GM18511 (cell line): ENCODE measurements at regions not wholly inside any gene's neighbourhood (a gene's known extent, or its start where the extent isn't known, plus 50 kb on each side); places are given as distances from the start of the nearest gene placed in this dataset.
A peak's percentile ranks its signal among the peaks of the same experiment; 100 is the strongest.

Experiments used
- ATAC-seq: cut with Tn5 transposase; IDR thresholded peaks from one replicate; pipeline ENCODE4 v1.9.1; 2021; ENCODE audit warnings: mild to moderate bottlenecking, moderate library complexity; ENCODE audit not compliant: unreplicated experiment

- ATAC-seq: no peak
Measured at GRCh38 chr3:72254483-72254882, 469.5 kb upstream of the PROK2 start.

GRCh38 chr3:72250725-72251124 is 465.8 kb upstream of the PROK2 start:
- ATAC-seq: no peak

DNA sequence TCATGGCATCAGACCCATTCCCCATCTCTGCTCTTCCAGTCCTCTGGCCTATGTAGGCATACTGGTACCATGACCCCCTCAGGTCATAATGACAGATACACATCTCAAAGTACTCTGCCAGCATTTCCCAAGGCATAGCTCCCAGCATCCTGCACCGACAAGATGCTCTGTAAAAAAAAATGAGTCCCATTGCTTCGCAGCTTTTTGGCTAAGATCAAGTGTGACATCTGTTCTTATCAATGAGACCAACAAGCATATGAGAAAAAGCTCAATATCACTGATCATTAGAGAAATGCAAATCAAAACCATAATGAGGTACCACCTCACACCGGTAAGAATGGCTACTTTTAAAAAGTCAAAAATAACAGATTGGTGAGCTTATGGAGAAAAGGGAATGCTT is 463.9 kb upstream of the PROK2 start:
- ATAC-seq: no peak

DNA sequence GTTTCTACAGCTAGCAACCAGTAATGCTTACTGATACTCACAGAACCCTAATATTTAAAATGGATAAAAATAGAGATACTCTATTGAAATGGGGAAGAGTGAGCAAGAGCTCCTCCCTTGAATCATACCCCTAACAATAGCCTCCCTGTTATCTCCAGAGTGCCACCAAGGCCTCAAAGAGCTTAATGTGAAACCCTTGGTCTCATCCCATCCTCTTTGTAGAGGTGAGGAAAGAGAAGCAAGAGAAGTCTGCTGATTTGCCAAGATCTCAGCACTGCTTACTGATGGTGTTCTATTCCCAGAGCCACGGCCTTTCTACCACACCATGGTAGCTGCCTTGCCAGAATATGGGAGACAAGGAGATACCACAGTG is 463.4 kb upstream of the PROK2 start:
- ATAC-seq: no peak

- ATAC-seq: no peak
Measured at GRCh38 chr3:72247645-72248388, 462.9 kb upstream of the PROK2 start.

GRCh38 chr3:72247126-72247525 is 462.2 kb upstream of the PROK2 start:
- peak; percentile 49 for ATAC-seq

DNA sequence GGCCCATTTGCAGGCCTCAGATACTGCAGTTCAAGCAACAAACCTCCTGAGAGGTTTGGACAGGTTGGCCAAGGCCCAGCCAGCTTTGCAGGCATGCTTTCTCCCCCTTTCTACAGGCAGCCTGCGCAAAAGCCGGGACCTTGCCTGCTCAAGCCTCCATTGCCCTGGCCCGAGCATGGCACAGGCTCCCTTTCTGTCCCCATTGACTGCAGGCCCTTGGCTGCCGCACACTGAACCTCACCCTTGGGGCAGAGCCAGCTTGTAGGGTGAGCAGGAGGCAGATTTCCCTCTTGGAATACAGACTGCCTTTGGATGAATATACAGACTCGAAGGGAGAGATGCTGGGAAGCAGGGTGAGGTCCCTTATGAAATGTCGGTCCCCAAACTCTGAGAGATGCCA is 461.7 kb upstream of the PROK2 start:
- ATAC-seq: no peak

DNA sequence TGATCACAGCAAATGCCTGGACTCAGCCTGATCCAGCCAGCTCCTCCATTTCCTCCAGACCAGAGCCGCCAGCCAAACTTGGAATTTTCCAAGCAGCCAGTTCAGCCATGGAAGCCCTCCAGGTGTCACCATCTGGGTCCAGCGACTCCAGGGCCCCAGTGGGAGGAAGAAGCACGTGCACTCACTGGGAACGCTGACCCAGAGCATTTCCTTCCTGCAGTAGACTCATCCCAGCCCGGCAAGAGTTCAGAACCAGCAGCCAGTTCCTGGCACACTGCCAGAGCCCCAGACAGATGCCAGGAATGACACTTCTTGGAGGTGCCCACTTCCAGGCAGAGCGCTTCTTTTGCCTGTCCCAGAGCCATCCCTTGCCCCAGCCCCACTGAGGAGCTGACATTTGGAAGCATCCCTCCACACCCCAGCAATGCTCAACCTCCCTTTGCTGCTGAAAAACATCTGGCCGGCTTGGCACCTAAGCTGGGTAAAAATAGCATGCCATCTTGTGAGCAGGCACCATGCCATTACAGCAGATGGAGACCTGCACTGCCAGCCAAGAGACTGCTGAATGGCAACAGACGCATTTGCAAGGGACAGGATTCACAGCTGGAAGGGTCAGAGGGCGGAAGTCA is 460.3 kb upstream of the PROK2 start:
- ATAC-seq: no peak

GRCh38 chr3:72244396-72244795 is 459.4 kb upstream of the PROK2 start:
- no peak for ATAC-seq

DNA sequence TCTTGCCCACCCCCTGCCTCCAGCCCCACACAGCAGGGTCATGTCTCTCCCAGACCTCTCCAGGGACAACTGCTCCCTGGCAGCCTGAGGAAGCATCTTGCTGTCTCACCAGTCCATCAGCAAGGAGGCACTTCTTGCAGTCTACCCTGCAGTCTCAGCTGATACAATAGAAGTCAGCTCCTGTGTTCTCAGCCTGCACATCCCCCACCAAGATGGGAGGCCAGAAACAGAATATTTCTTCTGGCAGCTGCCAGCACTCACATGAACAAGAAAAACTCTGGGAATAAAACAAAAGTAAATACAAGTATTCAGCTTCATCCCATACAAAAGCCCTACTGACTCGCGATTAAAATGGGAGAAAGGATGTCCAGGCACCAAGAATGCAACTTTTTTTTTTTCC is 457.4 kb upstream of the PROK2 start:
- no peak for ATAC-seq

DNA sequence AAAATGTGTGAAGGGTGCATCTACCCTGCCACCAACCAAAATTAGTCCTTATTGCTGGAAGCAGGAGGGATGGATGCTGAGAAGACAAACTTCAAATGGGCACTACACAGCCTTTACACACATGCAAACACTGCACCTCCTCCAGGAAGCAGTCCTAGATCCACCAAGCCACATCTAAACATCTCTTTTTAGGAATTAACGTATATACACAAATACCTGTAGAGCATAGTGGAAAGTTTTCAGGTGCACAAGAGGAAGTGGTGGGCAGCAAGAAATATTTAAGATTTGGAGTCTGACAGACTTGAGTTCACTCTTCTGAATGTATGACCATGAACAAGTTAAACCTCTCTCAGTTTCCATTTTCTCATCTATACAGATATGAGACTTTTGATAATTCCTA is 456.6 kb upstream of the PROK2 start:
- no peak for ATAC-seq

DNA sequence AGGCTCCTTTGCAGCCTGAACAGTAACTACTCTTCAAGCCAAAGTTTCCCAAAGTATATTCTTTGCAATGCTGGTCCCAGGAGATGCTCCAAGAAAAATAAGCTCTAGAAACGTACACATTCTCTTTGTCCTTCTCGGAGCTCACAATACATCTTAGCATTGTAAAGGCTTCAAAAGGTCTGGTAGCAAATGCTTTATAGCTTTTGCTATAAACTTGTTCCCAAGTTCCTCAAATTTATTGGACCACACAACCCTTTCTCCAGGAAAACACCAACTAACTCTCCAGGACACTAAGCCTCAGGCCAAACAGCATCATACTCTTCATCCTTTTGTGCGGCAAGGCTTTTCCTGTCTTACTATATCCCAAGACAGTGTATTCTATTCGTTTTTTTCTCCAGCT is 455.6 kb upstream of the PROK2 start:
- no peak for ATAC-seq

DNA sequence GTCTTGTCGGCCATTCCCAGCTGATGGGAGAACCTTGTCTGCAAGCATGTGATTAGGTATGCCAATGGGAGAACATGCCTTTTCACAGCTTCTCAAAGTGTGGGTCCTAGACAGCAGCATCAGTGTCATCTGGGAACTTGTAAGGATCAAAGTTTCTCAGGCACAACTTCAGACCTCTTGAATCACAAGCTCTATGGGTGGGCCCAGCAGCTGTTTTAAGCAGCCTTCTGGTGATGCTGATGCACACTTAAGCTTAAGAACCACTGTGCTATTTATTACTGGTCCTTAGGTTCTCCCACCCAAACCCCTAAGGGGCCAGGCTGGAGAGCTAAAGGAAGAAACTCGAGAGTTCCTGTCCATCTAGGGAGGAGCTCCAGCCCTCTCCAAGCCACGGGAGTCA is 453.9 kb upstream of the PROK2 start:
- no peak for ATAC-seq

DNA sequence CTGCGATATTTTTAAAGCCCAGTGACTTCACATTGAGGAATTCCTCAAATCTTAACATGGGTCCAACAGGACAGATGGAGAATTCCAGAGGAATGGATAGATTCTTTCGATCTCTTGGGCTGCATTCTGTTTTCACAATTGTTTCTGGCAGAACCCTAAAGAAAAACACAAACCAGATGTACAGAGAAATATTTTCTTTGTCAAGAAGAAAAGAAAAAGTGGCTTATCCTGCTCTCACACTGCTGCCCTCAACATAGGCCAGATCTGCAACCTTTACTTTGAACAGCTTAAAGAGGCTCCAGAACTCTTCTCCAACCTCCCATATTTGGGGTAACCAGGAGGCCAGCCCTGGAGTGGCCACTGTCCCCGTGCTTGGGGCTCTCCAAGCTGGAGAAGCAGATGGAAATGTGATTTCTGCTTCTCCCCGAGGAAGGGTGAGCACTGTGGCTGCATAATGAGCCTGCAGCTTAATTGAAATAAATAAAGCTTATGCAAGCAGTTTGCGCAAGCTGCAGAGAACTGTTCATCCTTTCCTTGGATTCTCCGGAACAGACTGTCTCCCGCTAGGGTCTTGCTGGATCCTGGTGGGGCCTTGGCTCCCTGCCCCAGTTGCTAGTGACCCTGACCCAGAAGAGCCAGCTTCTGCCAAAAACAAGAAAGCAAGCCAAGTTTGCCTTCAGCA is 453.2 kb upstream of the PROK2 start:
- no peak for ATAC-seq

GRCh38 chr3:72237679-72238009 is 452.7 kb upstream of the PROK2 start:
- no peak for ATAC-seq

GRCh38 chr3:72234391-72234790 is 449.4 kb upstream of the PROK2 start:
- ATAC-seq: no peak

DNA sequence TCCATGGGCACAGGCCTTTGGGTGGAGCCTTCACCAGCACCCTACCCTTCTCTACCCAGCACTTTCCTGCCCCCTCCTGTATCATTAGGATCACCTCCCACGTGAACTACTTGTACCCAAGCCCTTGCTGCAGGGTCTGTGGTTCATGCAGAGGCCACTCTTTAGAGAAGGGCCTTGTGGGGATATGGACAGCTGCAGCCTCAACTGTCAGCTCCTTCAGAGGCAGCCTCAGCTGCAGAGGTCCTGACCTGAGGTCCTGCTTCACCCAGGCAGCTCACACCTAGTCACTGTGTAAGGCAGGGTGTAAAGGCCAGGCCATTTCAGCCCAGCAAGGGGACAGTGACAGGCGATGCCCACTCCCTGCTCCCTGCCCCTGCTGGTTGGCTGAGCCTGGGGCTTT is 448.6 kb upstream of the PROK2 start:
- ATAC-seq: no peak

DNA sequence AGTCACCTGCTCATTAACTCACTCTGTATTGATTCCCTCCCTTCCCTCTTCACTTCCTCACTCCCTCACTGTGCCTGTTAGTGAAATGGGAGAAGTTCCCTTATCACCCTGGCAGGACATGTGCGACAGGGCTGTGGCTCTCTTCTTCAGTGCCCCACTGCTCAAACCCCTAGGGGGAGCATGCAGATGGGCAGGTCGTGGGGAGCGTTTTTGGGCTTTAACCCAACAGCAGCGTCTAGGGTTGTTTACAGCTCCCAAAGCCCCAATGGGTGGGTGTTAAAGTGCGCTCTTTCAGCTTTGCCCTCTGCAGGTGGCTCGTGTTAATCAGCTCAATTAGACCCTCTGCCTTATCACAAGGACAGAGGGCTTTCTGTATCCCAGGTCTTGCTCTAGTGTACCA is 447.8 kb upstream of the PROK2 start:
- ATAC-seq: no peak

DNA sequence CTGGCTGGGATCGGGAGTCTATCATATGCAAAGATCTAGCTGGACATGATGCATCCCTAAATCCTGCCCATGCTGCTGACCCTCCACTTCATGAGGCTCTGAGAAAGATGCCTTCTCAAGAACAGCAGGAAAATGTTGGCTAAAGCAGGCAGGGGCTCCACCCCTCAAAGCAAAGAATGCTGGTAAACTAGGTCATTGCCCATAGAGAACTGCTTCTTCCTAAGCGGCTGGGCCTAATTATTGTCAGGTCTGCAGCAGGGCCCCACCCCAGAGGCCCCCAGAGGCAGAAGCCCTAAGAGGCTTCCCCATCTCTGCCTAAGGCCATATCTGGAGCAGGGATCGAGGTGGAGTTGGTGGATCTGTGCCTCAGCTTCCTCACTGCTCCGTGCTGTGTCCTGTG is 447.4 kb upstream of the PROK2 start:
- no peak for ATAC-seq

DNA sequence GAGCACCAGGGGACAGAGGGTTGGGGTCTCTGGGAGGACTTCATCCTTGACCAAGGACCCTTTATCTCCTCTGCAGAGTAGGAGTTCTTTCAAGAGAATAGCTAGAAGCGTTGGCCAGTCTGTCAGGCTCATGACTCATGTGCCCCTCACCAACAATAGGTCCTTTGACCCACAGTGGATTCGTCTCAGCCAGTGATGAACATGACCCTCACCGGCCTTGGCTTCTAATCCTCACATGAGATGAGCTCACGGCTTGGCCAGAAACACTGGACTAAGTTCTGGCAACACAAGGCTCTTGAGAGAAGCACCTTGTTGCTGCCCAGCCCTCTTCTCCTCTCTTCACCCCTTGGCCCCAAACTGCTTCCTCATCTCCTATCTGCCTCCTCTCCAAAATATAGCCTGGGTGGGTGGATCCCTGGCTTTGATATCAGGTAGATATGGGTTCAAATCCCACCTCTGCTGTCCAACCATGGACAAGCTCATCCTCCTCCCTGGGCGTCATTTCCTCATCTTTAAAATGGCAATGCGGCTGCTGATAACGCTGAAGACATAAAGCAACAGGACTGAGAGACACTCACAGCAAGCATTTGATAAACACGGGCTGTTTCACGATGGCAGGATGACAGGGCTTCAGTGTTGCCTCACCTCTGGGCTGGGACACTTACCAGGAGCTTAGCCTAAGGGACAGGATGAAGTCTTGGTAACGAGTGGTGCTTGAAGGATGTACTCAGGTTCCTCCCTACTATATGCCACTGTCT is 446.7 kb upstream of the PROK2 start:
- no peak for ATAC-seq

DNA sequence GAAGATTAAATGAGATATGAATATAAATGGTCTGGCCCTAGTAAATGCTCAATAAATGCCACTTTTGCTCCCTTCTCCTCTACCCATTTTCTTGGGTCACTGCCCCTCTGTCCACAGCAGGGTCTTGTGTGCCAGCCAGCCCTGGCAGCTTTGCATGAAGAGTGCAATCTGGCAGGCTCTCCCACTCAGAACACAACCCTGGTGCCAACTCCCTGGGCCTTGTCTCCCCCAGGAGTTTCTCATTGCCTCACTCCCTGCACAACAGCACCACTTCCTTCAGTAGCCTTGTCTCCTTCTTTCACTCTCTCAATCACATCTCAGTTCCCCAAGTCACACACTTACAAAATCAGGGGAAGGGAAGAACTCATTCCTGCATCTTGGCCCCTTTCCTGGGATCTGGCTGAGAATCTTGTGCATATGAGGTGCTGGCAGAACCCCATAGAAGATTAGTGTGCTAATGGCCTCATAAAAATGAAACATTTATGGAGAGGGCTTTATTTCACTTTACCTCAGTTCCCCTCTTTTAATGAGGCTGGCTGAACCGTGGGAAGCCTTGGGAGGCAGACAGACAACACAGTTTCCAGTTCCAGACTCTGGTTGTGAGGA is 445.9 kb upstream of the PROK2 start:
- ATAC-seq: no peak
